Right cardiac atrium (tissue), 5 donors: ENCODE measurements at regions not wholly inside any gene's neighbourhood (a gene's known extent, or its start where the extent isn't known, plus 50 kb on each side); places are given as distances from the start of the nearest gene placed in this dataset.
A peak's percentile ranks its signal among the peaks of the same experiment; 100 is the strongest.

ENCODE experiments used
- ATAC-seq, 2 donors: fragments of 200-7000 bp; cut with Tn5 transposase; one replicate each; pipeline versions ENCODE4 v1.8.0 to v1.9.1; 2020; ENCODE audit warnings: moderate library complexity in 2 of 2, mild to moderate bottlenecking in 1 of 2
- DNase-seq, 3 donors: peaks; one replicate each; pipeline ENCODE4 v3.0.0-alpha.2; 2020
- H3K27ac ChIP-seq: one replicate; pipeline ENCODE4 v1.5.1; 2013; ENCODE audit warnings: mild to moderate bottlenecking, low read length, control low read depth, moderate library complexity
- H3K27me3 ChIP-seq: one replicate; pipeline ENCODE4 v1.6.1; 2013; ENCODE audit not compliant: control insufficient read depth, insufficient read depth
- H3K4me1 ChIP-seq: one replicate; pipeline ENCODE4 v1.6.1; 2013; ENCODE audit warnings: low read length; ENCODE audit not compliant: control insufficient read depth, insufficient read depth
- H3K4me3 ChIP-seq: one replicate; pipeline ENCODE4 v1.5.1; 2013; ENCODE audit warnings: low read length, control low read depth
- H3K9me3 ChIP-seq: one replicate; pipeline ENCODE4 v1.6.1; 2013; ENCODE audit warnings: low read length; ENCODE audit not compliant: control insufficient read depth
- WGBS: extraction: QIAGEN DNeasy Blood & Tissue Kit; methylation state at CpG from one replicate; pipeline ENCODE4 v1.1.7; 2013; 5-methylcytosine and 5-hydroxymethylcytosine counted together
- intact Hi-C, 4 donors: fragments of 100-400 bp; cut with DNase I; formaldehyde crosslinking; loops; one replicate each; pipeline versions ENCODE4 v1.11.0 to v1.14.0; 2022 to 2023
- donor health status: healthy with polysubstance abuse.
- donor health status: DM: no; HTN: yes; CAD: no.
- donor health status: DM: no; HTN: no; CAD: no.
- donor health status: DM: no; HTN: yes; CAD: no; lungs with severe emphysema.
- donor health status: DM: yes; HTN: yes; CAD: no.

DNA sequence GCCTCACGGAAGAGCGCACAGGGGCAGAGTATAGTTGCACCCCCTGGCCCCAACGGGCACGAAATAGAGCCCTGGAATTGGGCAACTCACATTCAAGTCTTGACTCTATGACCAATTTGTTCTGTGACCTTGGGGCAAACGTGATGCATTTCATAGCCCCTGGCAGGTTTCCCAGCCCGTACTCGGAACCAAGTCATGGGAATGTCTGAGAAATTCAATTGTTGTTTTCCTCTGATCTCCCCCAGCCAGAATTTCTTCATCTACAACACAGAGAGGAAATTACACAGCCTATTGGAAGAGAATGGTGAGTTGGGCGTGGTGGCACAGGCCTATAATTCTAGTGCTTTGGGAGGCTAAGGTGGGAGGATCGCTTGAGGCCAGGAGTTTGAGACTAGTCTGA, 322.3 kb upstream of the SULF2 start:
- Histone ChIP-seq H3K4me1 (no peaks in the 10 kb centered on the region), H3K27ac (no peak overlapping the region), H3K9me3 (peaks cover 2% of the 10 kb centered on the region), H3K4me3 (no peak overlapping the region), H3K27me3 (no peaks in the 10 kb centered on the region)
- 75% methylated on average over 9 of the region's 9 CpGs for WGBS
- DNase-seq = no peak
- intact Hi-C loops = no loop called here
- no peak for ATAC-seq

DNA sequence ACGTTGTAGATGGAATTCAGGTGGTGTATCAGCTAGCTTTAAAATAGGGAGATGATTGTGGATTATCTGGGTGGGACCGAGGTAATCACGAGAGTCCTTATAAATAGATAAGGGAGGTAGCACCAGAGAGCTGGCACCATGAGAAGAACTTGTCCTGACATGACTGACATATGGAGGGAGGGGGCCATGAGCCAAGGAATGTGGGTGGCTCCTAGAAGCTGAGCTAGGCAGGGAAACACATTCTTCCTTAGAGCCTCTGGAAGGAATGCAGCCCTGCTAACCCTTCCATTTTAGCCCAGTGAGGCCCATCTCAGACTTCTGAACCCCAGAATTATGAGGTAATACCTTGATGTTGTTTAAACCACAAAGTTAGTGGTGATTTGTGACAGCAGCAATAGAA, 321.1 kb upstream of the SULF2 start:
- DNase-seq = no peak
- ATAC-seq = no peak
- Histone ChIP-seq H3K27ac (no peak overlapping the region), H3K4me1 (no peaks in the 10 kb centered on the region), H3K27me3 (no peaks in the 10 kb centered on the region), H3K4me3 (no peak overlapping the region), H3K9me3 (peaks cover 2% of the 10 kb centered on the region)
- intact Hi-C loops = no loop called here
- 85% methylated on average over 3 of the region's 3 CpGs for WGBS

DNA sequence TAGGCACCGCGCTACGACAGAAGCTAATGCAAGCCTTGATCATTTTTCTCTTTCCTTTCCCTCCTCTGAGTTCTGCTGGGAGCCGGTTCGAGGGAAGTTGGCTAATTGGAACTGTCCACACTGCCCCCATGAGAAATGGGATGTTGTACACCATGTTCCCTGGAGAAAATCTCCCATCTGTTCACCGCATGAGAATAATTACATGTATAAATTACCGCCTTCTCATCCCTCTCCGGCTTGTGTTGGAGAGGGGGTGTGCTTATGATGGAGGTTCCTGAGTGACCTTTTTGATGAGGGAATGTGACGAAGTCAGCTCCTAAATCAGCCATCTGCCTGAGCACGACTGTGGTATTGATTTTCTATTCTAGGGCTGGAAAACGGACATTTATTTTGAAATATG, 320.2 kb upstream of the SULF2 start:
- no peaks in the 10 kb centered on the region for H3K4me1 ChIP-seq
- H3K9me3 ChIP-seq = peaks cover 2% of the 10 kb centered on the region
- H3K4me3 ChIP-seq = no peak overlapping the region
- ATAC-seq = no peak
- no peak overlapping the region for H3K27ac ChIP-seq
- WGBS = 90% methylated on average over 11 of the region's 11 CpGs
- intact Hi-C loops = no loop called here
- H3K27me3 ChIP-seq = no peaks in the 10 kb centered on the region
- DNase-seq = no peak

DNA sequence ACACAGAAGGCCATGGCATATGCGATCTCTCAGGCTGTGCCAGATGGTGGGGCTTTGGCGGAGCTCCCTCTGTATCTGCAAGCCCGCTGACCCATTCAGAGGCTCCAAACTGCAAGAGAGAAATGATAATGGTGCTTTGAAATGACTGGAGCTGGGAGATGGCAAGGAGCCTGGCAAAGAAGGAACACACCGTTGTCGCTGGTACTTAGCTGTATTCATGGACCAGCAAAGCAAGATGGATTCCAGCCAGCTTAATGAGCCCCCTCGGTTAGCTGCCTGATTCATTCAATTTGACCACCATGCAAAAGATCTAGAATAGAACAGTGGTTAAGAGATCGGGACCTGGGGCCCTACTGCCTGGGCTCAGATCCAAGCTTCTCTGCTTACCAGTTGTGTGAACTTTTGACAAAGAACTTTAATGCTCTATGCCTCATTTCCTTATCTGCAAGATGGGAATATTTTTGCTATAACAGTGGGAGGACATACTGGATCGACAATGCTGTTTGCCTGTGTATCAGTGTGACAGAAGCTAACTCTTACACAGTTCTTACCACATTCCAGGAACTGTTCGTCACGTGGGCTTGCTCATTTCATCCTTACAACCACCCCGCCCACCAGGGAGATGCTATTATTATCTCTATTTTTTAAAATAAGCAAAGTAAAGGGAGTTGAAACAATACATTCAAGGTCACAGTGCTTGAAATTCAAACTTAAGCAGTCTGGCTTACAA, 317.8 kb upstream of the SULF2 start:
- 55% methylated on average over 11 of the region's 11 CpGs for WGBS
- intact Hi-C loops = no loop called here
- H3K27me3 ChIP-seq = no peaks in the 10 kb centered on the region

DNA sequence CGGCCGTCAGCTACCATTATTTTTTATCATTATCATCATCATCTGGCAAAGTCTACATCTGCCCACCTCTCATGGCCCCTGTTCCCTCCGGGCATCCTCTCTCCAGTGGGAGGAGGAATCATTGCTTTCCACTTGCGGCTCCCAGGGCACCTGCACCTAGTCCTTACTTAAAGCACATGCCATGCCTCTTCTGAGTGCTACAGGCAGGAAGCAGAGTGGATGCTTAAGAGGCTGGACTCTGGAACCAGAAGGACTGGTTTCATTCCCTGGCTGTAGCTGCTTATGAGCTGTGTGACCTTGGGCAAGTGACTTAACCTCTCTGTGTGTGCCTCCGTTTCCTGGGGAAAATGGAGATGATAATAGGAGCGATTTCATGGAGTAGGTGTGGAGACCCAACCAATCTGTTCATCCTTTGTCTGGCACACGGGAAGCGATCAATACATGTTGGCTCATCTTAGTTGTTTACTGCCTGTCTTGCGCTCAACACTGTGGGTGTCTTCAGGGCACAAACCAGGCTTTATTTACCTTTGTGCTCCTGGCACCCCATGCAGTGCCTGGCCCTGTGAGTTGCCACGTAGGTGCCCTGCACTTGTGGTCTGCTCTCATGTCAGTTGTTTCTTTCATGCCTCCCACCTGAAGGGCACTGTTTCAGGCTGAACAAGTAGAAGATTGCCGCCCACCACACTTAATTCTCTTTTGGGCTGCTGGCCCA, 317.0 kb upstream of the SULF2 start:
- DNase-seq (no peak), ATAC-seq (no peak)
- no peaks in the 10 kb centered on the region for H3K4me1 ChIP-seq
- no peaks in the 10 kb centered on the region for H3K27me3 ChIP-seq
- no peak overlapping the region for H3K4me3 ChIP-seq
- peaks cover 2% of the 10 kb centered on the region for H3K9me3 ChIP-seq
- intact Hi-C loops = no loop called here
- 90% methylated on average over 11 of the region's 11 CpGs for WGBS
- no peak overlapping the region for H3K27ac ChIP-seq

More for the DNA sequence above, 317.8 kb upstream of the SULF2 start:
- H3K4me3 ChIP-seq = no peak overlapping the region
- no peak for ATAC-seq
- H3K27ac ChIP-seq = no peak overlapping the region
- H3K9me3 ChIP-seq = peaks cover 2% of the 10 kb centered on the region
- H3K4me1 ChIP-seq = no peaks in the 10 kb centered on the region
- no peak for DNase-seq

DNA sequence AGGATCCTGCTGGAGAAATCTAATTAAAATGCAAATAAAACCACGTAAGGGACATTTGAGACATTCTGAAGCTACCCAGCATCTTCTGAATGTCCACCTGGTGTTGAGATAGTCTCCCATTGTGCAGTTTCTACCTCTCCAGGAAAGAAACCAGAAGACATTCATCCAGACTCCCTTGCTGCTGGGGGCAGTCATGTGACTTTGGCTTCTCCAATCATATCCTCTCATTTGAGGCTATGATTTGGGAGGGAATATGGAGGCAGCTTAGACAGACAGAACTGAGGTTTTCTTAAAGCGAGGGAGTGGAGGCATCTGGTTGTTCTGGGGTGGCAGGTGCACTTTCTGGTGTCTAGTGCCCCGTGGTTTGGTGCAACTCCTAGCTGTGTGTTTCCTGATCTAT, 315.2 kb upstream of the SULF2 start:
- 91% methylated on average over 3 of the region's 3 CpGs for WGBS
- no peaks in the 10 kb centered on the region for H3K4me1 ChIP-seq
- intact Hi-C loops = no loop called here

DNA sequence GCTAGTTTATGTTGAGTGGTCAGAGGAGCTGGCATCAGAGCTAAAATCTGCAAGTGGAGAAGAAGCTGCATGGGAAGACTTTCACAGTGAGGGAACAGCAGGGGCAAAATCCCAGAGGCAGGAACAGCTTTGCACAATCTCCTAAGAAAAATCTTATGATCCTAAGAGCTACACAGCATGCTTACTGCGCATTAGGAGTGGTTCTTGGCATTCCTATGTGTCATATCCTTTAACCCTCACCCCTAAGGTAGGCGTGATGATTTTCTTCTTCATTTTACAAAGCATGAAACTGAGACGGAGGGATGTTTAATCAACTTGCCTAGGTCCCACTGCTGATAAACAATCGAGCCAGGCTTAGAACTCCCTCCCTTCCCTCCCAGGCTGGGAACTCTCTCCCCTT, 313.6 kb upstream of the SULF2 start:
- ATAC-seq (peak in 1 of 2 donors; percentile 32), DNase-seq (no peak)
- no peak overlapping the region for H3K4me3 ChIP-seq
- no peak overlapping the region for H3K27ac ChIP-seq
- no peaks in the 10 kb centered on the region for H3K4me1 ChIP-seq
- 47% methylated on average over 4 of the region's 4 CpGs for WGBS
- no peaks in the 10 kb centered on the region for H3K27me3 ChIP-seq
- intact Hi-C loops = no loop called here
- H3K9me3 ChIP-seq = no peaks in the 10 kb centered on the region

More for the DNA sequence above, 315.2 kb upstream of the SULF2 start:
- Histone ChIP-seq H3K27ac (no peak overlapping the region), H3K4me3 (no peak overlapping the region), H3K9me3 (peaks cover 2% of the 10 kb centered on the region), H3K27me3 (no peaks in the 10 kb centered on the region)
- ATAC-seq (no peak), DNase-seq (no peak)

DNA sequence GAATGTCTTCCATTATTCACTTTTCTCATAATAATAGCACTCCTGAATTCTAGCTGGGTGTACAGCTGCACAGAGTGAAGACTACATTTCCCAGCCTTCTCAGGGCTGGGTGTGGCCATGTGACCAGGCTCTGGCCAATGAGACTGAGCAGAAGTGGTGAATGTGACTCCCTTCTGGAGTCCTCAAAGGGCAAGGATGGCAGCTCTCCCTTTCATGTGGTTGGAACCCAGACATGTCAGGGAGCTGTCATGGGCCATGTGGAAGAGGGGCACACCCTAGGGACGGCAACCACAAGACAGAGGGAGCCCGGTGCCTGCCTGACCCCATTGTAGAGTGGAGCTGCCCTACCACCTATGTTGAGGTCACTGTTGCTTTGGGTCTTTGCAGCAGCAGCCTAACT, 312.8 kb upstream of the SULF2 start:
- intact Hi-C loops = no loop called here
- H3K4me1 ChIP-seq = no peaks in the 10 kb centered on the region
- WGBS = 93% methylated on average over 2 of the region's 2 CpGs
- no peak overlapping the region for H3K4me3 ChIP-seq
- no peak overlapping the region for H3K27ac ChIP-seq
- DNase-seq = no peak
- no peaks in the 10 kb centered on the region for H3K27me3 ChIP-seq
- ATAC-seq = peak in 1 of 2 donors; percentile 28
- no peaks in the 10 kb centered on the region for H3K9me3 ChIP-seq

DNA sequence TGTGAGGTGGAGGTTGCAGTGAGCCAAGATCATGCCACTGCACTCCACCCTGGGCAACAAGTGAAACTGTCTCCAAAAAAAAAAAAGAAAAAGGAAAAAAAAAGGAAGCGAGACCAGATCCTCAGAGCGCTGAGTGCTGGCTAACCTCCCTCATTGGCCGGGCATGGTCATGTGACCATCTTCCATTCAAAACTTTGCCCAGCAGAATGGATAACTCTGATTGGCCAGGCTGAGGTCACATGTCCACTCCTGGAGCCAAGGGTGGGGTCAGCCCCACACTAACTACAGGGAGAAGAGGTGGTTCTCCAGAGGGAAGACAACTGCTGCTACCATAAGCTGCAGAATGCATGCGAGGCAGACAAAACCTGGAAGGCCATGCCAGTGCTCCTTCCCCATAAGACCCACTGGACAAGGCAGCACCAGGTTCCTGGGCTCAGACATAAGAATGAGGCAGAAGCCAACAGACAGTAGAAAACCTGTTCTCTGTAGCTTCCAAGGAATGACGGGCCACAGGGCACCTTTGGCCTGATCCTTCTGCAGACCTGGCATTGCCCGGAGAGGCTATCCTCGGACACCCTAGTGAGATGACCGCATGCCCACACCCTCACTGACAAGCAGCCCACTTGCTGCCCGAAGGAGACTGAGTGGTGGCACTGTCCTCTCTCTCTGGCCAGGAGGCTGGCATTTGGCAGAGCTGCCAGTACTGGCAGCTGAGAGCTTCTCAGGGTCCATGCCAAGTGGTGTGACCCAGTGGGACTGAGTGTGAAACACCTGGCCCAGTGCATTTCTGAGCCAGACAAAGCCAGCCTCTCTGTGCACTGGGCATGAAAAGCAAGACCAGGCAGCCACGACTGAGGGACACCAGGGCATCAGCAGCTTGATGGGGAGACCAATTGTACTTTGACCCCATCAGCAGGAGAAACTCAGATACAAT, 311.9 kb upstream of the SULF2 start:
- Histone ChIP-seq H3K4me3 (no peak overlapping the region), H3K4me1 (no peaks in the 10 kb centered on the region), H3K9me3 (no peaks in the 10 kb centered on the region), H3K27me3 (no peaks in the 10 kb centered on the region), H3K27ac (no peak overlapping the region)
- DNase-seq = no peak
- WGBS = 89% methylated on average over 10 of the region's 10 CpGs
- intact Hi-C loops = no loop called here
- ATAC-seq = peak in 1 of 2 donors; percentile 30

DNA sequence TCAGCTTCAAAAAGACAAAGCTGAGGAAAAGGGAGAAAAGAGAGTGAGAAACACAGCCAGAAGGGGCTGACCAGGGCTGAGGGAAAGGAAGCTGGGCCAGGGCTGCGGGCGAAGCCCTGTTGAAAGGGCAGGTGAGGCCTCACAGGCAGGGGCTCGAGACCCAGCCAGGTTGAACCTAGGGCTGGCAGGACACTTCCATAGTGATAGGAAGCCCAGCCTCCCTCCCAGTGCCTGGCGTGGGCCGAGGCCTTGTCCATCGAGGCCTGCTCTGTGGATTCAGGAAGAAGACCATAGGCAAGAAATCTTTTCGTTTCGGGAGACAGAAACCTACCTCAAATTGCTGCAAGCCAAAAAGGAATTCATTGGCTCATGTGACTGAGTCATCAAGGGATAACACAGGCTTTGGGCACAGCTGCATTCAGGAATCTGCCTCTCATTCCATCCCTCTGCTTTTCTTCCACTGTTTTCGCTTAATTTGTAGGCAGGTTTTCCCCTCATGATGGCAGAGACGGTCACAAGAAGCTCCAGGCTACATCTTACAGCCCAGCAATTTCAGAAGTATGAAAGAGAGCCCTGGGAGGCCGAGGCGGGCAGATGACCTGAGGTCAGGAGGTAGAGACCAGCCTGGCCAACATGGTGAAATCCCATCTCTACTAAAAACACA, 311.1 kb upstream of the SULF2 start:
- intact Hi-C loops = no loop called here
- 96% methylated on average over 12 of the region's 12 CpGs for WGBS

More for the DNA sequence above, 311.1 kb upstream of the SULF2 start:
- no peaks in the 10 kb centered on the region for H3K27me3 ChIP-seq
- no peak overlapping the region for H3K4me3 ChIP-seq
- no peak for DNase-seq
- H3K9me3 ChIP-seq = no peaks in the 10 kb centered on the region
- H3K27ac ChIP-seq = no peak overlapping the region
- ATAC-seq = no peak
- no peaks in the 10 kb centered on the region for H3K4me1 ChIP-seq
